HG03521 (cell line): ENCODE measurements at regions not wholly inside any gene's neighbourhood (a gene's known extent, or its start where the extent isn't known, plus 50 kb on each side); places are given as distances from the start of the nearest gene placed in this dataset.
"Not testable (repeated sequence)": the region's sequence is repeated elsewhere in the genome, so short reads cannot be mapped to it uniquely, and the experiment has no call there.

Source experiments
- ATAC-seq: cut with Tn5 transposase; IDR thresholded peaks from one replicate; pipeline ENCODE4 v1.9.1; 2021; ENCODE audit warnings: mild to moderate bottlenecking, moderate library complexity; ENCODE audit not compliant: unreplicated experiment

- ATAC-seq: no peak
Observed at GRCh38 chr5:13248253-13248652, 696.2 kb downstream of the DNAH5 start.

- no peak for ATAC-seq
Observed at GRCh38 chr5:13246053-13246452, 698.4 kb downstream of the DNAH5 start.

DNA sequence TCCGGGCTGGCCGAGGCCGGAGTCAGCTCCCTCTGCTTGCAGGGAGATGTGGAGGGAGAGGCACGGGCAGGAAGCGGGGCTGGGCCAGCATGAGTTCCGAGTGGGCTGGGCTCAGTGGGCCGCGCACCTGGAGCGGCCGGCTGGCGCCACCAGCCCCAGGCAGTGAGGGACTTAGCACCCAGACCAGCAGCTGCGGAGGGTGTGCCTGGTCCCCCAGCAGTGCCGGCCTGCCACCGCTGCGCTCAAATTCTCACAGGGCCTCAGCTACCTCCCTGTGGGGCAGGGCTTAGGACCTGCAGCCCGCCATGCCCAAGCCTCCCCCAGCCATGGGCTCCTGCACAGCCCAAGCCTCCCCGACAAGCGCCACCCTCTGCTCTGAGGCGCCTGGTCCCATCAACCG is 700.3 kb downstream of the DNAH5 start:
- ATAC-seq: no peak

GRCh38 chr5:13227513-13227912 is 717.0 kb downstream of the DNAH5 start:
- no peak for ATAC-seq

GRCh38 chr5:13218518-13218917 is 726.0 kb downstream of the DNAH5 start:
- ATAC-seq: no peak

- ATAC-seq: no peak
Observed at GRCh38 chr5:13217636-13218035, 726.9 kb downstream of the DNAH5 start.

DNA sequence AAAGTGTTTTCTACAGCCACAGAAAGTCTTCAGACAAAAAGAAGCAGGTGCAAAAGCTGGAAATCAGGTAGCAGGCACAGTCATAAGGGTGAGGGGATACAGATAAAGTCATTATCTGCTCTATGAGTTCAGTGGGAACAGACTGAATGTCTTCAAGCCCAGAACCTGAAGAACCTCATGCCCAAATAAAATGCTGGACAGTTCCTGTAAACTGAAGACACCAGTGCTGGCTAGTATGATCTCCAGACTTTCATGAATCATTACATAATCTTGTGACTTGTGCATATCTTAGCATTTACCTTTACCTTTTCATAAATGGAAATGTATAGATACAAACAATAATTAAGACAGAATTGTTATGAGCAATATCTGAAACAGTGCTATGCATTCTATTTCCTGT is 728.7 kb downstream of the DNAH5 start:
- ATAC-seq: no peak

DNA sequence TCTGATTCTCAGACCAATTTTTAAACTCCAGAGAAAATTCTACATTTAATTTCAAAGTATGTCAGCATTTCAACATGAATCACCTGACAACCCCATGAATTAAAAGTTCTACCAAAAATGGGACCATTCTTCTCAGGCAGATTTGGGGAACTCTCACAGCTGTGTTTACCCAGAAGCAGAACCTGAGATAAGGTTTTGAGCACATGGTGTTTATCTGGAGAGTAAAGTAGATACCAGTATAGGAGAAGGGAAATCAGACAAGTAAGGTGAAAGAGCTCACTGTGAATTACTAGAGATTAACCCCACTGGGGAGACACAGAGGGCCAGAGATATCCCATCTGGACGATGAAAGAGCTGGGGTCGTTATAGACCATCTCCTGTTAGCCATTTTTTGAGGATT is 729.1 kb downstream of the DNAH5 start:
- no peak for ATAC-seq

DNA sequence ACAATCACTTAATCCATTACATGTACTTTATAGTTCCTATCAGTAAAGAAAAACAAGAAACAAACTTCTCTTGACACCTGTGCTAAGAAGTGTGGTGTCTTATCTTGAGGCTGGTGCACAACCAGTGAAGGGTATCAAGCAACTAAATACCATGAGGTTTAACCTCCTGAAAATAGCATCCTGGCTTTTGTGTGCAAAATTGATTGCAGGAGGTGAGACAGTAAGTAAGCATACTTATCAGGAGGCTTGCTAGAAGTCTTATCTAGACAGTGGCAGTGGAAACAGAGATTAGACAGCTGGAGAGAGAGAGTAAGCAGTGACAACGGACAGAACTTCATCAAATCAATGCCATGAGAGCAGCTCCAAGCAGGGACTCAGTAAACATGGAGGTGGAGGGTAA is 730.3 kb downstream of the DNAH5 start:
- ATAC-seq: no peak

- no peak for ATAC-seq
Observed at GRCh38 chr5:13212886-13213285, 731.6 kb downstream of the DNAH5 start.

DNA sequence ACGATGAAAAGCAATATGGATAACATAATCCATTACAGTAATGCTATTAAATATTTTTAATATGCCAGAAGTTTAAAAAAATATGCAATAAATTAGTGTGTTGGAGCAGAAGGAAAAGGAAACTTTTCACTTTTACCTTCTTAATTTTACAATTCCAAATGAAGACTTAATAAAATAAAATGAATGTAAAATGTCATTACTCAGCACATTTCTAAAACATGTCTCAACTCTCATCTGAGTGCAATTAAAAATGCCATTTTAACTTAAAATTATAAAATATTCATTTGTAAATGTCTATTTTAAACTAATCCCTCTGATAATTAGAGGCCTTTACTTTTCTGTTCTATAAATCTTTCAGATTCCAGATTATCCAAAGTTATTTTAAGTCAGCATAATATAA is 733.4 kb downstream of the DNAH5 start:
- no peak for ATAC-seq

GRCh38 chr5:13207112-13207511 is 737.4 kb downstream of the DNAH5 start:
- ATAC-seq: no peak

DNA sequence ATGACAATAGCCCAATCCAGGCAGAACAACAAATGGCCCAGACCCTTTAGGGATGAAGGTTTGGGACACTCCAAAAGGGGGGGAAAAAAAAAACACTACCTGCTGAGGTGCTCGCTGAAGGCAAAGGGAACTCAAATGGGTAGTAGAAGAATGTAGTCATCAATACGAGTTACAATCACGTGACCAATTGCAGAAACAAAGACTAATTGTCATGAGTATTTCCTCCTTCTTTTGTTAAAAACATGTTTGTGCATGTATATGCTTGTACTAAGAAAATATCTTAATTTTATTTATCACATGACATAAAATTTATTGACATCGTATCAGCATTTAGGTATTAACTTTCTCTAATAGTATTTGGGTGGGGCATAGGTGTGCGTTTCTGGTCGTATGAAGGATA is 743.5 kb downstream of the DNAH5 start:
- no peak for ATAC-seq

DNA sequence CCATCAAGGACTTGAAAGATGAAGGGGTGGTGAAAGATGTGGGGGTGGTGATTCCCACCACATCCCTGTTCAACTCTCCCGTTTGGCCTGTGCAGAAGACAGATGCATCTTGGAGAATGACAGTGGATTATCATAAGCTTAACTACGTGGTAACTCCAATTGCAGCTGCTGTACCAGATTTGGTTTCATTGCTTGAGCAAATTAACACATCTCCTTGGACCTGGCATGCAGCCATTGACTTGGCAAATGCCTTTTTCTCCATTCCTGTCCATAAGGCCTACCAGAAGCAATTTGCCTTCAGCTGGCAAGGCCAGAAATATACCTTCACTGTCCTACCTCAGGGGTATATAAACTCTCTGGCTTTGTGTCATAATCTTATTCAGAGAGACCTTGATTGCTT is 746.3 kb downstream of the DNAH5 start:
- not testable (repeated sequence) for ATAC-seq

DNA sequence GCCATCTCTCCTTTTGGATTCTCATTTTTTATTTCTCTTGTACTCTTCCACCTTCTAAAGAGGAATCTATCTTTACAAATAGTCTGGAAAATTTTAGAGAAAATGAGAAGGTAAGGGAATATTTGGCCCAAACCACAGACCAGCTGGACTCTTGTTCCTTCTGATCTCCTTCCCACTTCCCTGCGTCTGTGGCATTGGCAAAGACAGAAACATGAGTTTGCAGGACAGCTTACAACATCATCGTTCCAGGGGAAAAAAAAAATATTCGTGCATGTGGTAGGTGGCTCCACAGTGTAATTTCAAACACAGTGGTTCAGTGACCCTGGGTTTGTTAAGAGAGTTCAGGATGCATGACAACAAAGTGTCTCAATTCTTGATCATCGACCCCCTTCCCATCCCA is 755.0 kb downstream of the DNAH5 start:
- no peak for ATAC-seq

DNA sequence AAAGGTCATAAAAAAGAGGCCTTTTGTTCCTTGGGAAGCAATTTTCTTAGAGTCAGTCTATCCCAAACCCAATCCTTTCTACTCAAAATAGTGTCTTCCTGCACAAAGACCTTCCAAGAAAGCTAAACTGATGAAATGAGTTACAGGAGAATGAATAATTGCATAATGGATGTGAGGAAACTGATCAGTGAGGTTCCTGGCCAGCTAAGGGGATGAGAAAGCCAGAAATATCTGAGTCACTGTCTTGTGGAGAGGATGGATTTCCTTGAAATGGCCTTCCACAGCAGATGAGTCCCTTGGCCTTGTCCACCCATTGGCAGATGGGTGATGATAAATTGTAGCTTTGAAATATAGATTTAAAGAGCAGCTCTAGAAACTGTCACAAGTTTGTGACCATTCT is 756.1 kb downstream of the DNAH5 start:
- no peak for ATAC-seq

GRCh38 chr5:13187186-13187585 is 757.3 kb downstream of the DNAH5 start:
- no peak for ATAC-seq

- no peak for ATAC-seq
Observed at GRCh38 chr5:13186177-13186576, 758.3 kb downstream of the DNAH5 start.

GRCh38 chr5:13179407-13180087 is 764.9 kb downstream of the DNAH5 start:
- no peak for ATAC-seq

GRCh38 chr5:13143630-13144029 is 800.9 kb downstream of the DNAH5 start:
- no peak for ATAC-seq

GRCh38 chr5:13143214-13143613 is 801.3 kb downstream of the DNAH5 start:
- ATAC-seq: no peak

DNA sequence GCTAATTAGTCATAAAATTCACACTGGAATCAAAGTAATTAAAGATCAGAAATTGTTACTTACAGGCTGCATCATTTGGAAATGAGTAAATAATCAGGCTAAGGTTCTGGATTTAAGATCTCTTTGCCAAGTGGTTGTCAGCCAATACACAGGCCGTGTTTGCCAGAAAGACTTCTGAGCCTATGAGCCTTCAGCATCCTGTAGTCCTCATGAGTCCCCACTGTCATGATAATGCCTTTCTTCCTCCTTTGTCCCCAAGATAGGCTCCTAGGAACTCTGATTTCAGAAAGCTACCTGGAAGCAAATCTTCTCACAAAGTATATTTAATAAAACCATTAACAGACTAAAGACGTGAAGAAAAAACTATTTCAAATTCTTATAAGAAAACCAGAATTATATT is 810.5 kb downstream of the DNAH5 start:
- ATAC-seq: no peak

DNA sequence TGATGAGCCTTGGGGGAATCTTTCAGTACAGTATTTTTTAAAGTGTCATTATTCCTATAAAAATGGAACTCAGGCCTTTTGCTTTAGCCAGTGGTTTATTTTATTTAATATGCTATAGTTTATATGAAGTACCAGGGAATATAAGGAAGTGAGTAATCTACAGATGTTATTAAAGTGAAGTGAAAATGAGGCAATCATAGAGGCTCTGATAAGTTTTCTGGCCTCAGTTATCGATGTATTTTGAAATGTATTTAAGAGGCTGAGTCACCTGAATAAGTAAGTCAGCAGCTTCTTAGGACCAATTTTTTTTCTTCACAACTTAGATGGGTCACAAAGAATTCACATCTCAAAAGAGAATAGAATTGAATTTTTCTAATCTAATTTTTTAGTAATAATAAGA is 829.0 kb downstream of the DNAH5 start:
- no peak for ATAC-seq
